Astrocyte of the hippocampus (primary cell): ENCODE measurements at regions not wholly inside any gene's neighbourhood (a gene's known extent, or its start where the extent isn't known, plus 50 kb on each side); places are given as distances from the start of the nearest gene placed in this dataset.

Source experiments
- DNase-seq: peaks from one replicate; pipeline ENCODE4 v3.0.0; 2011; ENCODE audit warnings: low read depth, low spot score

- DNase-seq = no peak
Measured at GRCh38 chr7:31455844-31456243, 58.0 kb upstream of the ITPRID1 start.

- DNase-seq = no peak
Measured at GRCh38 chr7:31456646-31457368, 57.1 kb upstream of the ITPRID1 start.

- DNase-seq = no peak
Measured at GRCh38 chr7:31457551-31457950, 56.3 kb upstream of the ITPRID1 start.

GRCh38 chr7:31458203-31458602 is 55.7 kb upstream of the ITPRID1 start:
- DNase-seq = no peak

- DNase-seq = no peak
Measured at GRCh38 chr7:31462636-31463035, 51.3 kb upstream of the ITPRID1 start.
